ENCODE measurements at regions not wholly inside any gene's neighbourhood (a gene's known extent, or its start where the extent isn't known, plus 50 kb on each side); places are given as distances from the start of the nearest gene placed in this dataset.

DNA sequence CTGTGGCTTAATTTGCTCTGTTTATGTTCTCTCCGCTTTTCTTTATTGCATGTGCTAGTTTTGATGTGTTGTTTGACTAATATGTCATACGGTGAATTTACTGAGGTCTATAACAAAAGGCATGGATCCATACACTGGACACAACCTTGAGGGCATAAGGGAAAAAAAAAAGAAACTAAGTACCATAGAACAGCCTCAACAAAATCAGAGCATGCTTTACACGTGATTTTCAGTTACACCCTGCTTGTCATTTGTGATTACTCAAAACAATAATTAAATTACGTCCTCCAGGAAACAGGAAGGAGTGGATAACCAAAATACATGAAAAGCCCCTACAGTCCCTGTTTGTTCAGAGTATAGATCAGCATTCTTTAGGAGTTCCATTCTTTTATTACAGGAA lies 150.5 kb downstream of the CRPPA start (continued):
- TF ChIP-seq MAFF (IDR thresholded peaks at IDR 0.05; ENCODE audit: low read length): no peak
- 0 out of 2 replicates have a peak, but pooled peaks have one; percentile 49 for TF ChIP-seq ZNF589 (CRISPR knock-in tag; IDR thresholded peaks at IDR 0.05; ENCODE audit: low read depth)
- TF ChIP-seq ZFP1 (CRISPR knock-in tag; IDR thresholded peaks at IDR 0.05): no peak
- no peak for TF ChIP-seq HBP1 (CRISPR knock-in tag; IDR thresholded peaks at IDR 0.05)
- TF ChIP-seq, protein P1, sequence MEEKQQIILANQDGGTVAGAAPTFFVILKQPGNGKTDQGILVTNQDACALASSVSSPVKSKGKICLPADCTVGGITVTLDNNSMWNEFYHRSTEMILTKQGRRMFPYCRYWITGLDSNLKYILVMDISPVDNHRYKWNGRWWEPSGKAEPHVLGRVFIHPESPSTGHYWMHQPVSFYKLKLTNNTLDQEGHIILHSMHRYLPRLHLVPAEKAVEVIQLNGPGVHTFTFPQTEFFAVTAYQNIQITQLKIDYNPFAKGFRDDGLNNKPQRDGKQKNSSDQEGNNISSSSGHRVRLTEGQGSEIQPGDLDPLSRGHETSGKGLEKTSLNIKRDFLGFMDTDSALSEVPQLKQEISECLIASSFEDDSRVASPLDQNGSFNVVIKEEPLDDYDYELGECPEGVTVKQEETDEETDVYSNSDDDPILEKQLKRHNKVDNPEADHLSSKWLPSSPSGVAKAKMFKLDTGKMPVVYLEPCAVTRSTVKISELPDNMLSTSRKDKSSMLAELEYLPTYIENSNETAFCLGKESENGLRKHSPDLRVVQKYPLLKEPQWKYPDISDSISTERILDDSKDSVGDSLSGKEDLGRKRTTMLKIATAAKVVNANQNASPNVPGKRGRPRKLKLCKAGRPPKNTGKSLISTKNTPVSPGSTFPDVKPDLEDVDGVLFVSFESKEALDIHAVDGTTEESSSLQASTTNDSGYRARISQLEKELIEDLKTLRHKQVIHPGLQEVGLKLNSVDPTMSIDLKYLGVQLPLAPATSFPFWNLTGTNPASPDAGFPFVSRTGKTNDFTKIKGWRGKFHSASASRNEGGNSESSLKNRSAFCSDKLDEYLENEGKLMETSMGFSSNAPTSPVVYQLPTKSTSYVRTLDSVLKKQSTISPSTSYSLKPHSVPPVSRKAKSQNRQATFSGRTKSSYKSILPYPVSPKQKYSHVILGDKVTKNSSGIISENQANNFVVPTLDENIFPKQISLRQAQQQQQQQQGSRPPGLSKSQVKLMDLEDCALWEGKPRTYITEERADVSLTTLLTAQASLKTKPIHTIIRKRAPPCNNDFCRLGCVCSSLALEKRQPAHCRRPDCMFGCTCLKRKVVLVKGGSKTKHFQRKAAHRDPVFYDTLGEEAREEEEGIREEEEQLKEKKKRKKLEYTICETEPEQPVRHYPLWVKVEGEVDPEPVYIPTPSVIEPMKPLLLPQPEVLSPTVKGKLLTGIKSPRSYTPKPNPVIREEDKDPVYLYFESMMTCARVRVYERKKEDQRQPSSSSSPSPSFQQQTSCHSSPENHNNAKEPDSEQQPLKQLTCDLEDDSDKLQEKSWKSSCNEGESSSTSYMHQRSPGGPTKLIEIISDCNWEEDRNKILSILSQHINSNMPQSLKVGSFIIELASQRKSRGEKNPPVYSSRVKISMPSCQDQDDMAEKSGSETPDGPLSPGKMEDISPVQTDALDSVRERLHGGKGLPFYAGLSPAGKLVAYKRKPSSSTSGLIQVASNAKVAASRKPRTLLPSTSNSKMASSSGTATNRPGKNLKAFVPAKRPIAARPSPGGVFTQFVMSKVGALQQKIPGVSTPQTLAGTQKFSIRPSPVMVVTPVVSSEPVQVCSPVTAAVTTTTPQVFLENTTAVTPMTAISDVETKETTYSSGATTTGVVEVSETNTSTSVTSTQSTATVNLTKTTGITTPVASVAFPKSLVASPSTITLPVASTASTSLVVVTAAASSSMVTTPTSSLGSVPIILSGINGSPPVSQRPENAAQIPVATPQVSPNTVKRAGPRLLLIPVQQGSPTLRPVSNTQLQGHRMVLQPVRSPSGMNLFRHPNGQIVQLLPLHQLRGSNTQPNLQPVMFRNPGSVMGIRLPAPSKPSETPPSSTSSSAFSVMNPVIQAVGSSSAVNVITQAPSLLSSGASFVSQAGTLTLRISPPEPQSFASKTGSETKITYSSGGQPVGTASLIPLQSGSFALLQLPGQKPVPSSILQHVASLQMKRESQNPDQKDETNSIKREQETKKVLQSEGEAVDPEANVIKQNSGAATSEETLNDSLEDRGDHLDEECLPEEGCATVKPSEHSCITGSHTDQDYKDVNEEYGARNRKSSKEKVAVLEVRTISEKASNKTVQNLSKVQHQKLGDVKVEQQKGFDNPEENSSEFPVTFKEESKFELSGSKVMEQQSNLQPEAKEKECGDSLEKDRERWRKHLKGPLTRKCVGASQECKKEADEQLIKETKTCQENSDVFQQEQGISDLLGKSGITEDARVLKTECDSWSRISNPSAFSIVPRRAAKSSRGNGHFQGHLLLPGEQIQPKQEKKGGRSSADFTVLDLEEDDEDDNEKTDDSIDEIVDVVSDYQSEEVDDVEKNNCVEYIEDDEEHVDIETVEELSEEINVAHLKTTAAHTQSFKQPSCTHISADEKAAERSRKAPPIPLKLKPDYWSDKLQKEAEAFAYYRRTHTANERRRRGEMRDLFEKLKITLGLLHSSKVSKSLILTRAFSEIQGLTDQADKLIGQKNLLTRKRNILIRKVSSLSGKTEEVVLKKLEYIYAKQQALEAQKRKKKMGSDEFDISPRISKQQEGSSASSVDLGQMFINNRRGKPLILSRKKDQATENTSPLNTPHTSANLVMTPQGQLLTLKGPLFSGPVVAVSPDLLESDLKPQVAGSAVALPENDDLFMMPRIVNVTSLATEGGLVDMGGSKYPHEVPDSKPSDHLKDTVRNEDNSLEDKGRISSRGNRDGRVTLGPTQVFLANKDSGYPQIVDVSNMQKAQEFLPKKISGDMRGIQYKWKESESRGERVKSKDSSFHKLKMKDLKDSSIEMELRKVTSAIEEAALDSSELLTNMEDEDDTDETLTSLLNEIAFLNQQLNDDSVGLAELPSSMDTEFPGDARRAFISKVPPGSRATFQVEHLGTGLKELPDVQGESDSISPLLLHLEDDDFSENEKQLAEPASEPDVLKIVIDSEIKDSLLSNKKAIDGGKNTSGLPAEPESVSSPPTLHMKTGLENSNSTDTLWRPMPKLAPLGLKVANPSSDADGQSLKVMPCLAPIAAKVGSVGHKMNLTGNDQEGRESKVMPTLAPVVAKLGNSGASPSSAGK (IDR thresholded peaks at IDR 0.05): peak; percentile 72
- no peak for TF ChIP-seq BRCA1 (IDR thresholded peaks at IDR 0.05)
- no peak for TF ChIP-seq BRCA1 (CRISPR knock-in tag; IDR thresholded peaks at IDR 0.05)
- peak; percentile 23; the same call in 1 of the 2 replicates for TF ChIP-seq ZNF395 (CRISPR knock-in tag; IDR thresholded peaks at IDR 0.05)
- TF ChIP-seq DMBX1 (CRISPR knock-in tag; IDR thresholded peaks at IDR 0.05; ENCODE audit: borderline replicate concordance): peak; percentile 74; the same call in 1 of the 2 replicates
- no peak for TF ChIP-seq RUNX1 (IDR thresholded peaks at IDR 0.05; ENCODE audit: low read depth)
- peak; percentile 78 for TF ChIP-seq L3MBTL2 (IDR thresholded peaks at IDR 0.05)
- TF ChIP-seq POLR2AphosphoS2 (IDR thresholded peaks at IDR 0.05; ENCODE audit: low read length): no peak
- no peak for TF ChIP-seq DNMT1 (IDR thresholded peaks at IDR 0.05)
